ENCODE measurements at regions not wholly inside any gene's neighbourhood (a gene's known extent, or its start where the extent isn't known, plus 50 kb on each side); places are given as distances from the start of the nearest gene placed in this dataset.
"Not testable (repeated sequence)": the region's sequence is repeated elsewhere in the genome, so short reads cannot be mapped to it uniquely, and the experiment has no call there.

DNA sequence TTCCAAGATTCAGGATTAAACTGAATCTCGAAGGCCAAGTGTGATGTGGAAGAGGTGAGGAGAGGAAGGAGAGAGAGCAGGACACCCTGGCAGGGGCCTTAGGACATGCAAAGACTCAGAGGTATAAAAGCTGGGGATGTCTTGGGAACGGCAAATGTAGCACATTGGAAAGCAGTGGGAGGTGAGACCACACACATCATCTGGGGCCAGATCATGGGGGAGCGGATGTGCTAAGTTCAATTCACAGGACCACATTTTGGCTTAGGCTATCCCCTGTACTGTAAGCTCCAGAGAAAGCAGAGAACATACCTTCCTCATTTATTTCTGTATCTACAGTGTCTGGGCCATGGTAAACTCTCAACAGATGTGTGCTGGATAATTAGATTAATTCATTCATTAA, 59.5 kb upstream of the MBOAT1 start:
- H3K9ac ChIP-seq: no peak overlapping the region
- in situ Hi-C loops (cut with MboI): no loop called here
- no peaks in the 10 kb centered on the region for H3K36me3 ChIP-seq (ENCODE audit: low read depth)
- 0 to 3% methylated on average over 3 of the region's 3 CpGs for WGBS, 2 experiments (ENCODE audit: low coverage in 1 of 2, low lambda C conversion rate in 2 of 2, missing lambda C conversion rate in 2 of 2)
- TF ChIP-seq EZH2 (IDR thresholded peaks at IDR 0.05; ENCODE audit: insufficient read depth, poor library complexity, severe bottlenecking) (no peak), EZH2phosphoT487 (IDR thresholded peaks at IDR 0.05; ENCODE audit: insufficient read depth, low read depth) (no peak)
- no peaks in the 10 kb centered on the region for H4K20me1 ChIP-seq (ENCODE audit: insufficient read depth)
- no peak for DNase-seq
- no peaks in the 10 kb centered on the region for H3F3A ChIP-seq (ENCODE audit: insufficient read depth)
- H3K9me2 ChIP-seq (ENCODE audit: insufficient read depth): no peaks in the 10 kb centered on the region
- no peak overlapping the region for H3K4me2 ChIP-seq (ENCODE audit: unreplicated experiment)
- H3K4me3 ChIP-seq: no peak overlapping the region
- H3K27ac ChIP-seq: no peak overlapping the region
- H3K4me1 ChIP-seq (ENCODE audit: insufficient read depth): no peaks in the 10 kb centered on the region
- no peak overlapping the region for H2AFZ ChIP-seq
- H3K79me2 ChIP-seq (ENCODE audit: insufficient read depth): no peaks in the 10 kb centered on the region
- no peaks in the 10 kb centered on the region for H3K27me3 ChIP-seq (replicated peaks; ENCODE audit: insufficient read depth)
- no peaks in the 10 kb centered on the region for H3K9me3 ChIP-seq (ENCODE audit: low read depth)

DNA sequence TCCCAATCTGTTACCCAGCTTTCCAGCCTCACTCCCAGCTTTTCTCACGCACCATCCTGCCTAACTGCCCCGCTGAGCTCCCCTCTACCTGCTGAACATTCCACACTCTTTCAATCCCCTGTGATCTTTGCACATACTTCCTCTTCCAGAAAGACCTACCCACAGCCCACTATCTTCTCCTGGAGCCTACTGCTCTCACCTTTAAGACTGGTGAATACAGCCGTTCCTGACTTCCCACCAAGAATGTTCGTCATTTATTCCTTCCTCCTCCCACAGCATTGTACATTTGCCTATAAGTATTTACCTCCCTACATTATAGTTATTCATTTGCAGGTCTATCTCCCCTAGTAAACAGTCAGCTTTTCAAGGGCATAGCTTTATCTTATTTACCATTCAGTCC, 61.9 kb upstream of the MBOAT1 start:
- in situ Hi-C loops (cut with MboI): no loop called here
- no peaks in the 10 kb centered on the region for H3K9me3 ChIP-seq (ENCODE audit: low read depth)
- H3K4me2 ChIP-seq (ENCODE audit: unreplicated experiment): no peak overlapping the region
- no peaks in the 10 kb centered on the region for H3K79me2 ChIP-seq (ENCODE audit: insufficient read depth)
- no peaks in the 10 kb centered on the region for H3K9me2 ChIP-seq (ENCODE audit: insufficient read depth)
- no peak overlapping the region for H3K27ac ChIP-seq
- H3K36me3 ChIP-seq (ENCODE audit: low read depth): no peaks in the 10 kb centered on the region
- no peak overlapping the region for H3K9ac ChIP-seq
- H4K20me1 ChIP-seq (ENCODE audit: insufficient read depth): no peaks in the 10 kb centered on the region
- no peaks in the 10 kb centered on the region for H3F3A ChIP-seq (ENCODE audit: insufficient read depth)
- 61 to 65% methylated on average over 4 of the region's 4 CpGs for WGBS, 2 experiments (ENCODE audit: low coverage in 1 of 2, low lambda C conversion rate in 2 of 2, missing lambda C conversion rate in 2 of 2)
- no peak for TF ChIP-seq EZH2phosphoT487 (IDR thresholded peaks at IDR 0.05; ENCODE audit: insufficient read depth, low read depth)
- no peak for TF ChIP-seq EZH2 (IDR thresholded peaks at IDR 0.05; ENCODE audit: insufficient read depth, poor library complexity, severe bottlenecking)
- H3K27me3 ChIP-seq (replicated peaks; ENCODE audit: insufficient read depth): no peaks in the 10 kb centered on the region
- H3K4me3 ChIP-seq: no peak overlapping the region
- no peak overlapping the region for H2AFZ ChIP-seq
- no peaks in the 10 kb centered on the region for H3K4me1 ChIP-seq (ENCODE audit: insufficient read depth)
- DNase-seq: no peak

DNA sequence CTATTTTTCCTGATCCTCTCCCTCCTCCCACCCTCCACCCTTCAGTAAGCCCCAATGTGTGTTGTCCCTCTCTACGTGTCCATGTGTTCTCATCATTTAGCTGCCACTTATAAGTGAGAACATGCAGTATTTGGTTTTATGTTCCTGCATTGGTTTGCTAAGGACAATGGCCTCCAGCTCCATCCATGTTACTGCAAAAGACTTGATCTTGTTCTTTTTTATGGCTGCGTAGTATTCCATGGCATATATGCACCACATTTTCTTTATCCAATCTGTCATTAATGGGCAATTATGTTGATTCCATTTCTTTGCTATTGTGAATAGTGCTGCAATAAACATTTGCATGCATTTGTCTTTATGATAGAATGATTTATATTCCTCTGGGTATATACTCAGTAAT, 63.6 kb upstream of the MBOAT1 start:
- H2AFZ ChIP-seq; H3K4me2 ChIP-seq (ENCODE audit: unreplicated experiment); H3K27ac ChIP-seq; in situ Hi-C loops (cut with MboI); H4K20me1 ChIP-seq (ENCODE audit: insufficient read depth); H3K9me3 ChIP-seq (ENCODE audit: low read depth); DNase-seq; H3F3A ChIP-seq (ENCODE audit: insufficient read depth); H3K27me3 ChIP-seq (replicated peaks; ENCODE audit: insufficient read depth); H3K36me3 ChIP-seq (ENCODE audit: low read depth); H3K4me3 ChIP-seq; H3K9me2 ChIP-seq (ENCODE audit: insufficient read depth); H3K4me1 ChIP-seq (ENCODE audit: insufficient read depth); H3K79me2 ChIP-seq (ENCODE audit: insufficient read depth); H3K9ac ChIP-seq: not testable (repeated sequence)
- 78 to 79% methylated on average over 2 of the region's 2 CpGs for WGBS, 2 experiments (ENCODE audit: low coverage in 1 of 2, low lambda C conversion rate in 2 of 2, missing lambda C conversion rate in 2 of 2)

DNA sequence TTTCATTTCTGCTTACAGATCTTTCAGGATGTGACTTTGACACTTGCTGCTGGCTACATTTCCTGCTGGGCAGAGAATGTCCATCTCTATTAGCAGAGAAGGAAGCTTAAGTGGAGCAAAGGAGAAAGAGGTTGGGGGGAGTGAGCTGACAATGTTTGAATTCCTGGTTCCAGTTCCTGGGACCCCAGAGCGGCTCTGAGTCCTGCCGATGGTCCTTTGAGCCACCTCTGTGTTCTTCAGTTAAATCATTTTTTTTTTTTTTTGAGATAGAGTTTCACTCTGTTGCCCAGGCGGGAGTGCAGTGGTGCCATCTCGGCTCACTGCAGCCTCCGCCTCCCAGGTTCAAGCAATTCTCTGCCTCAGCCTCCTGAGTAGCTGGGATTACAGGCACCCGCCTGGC, 65.5 kb upstream of the MBOAT1 start:
- H3K4me3 ChIP-seq; H4K20me1 ChIP-seq (ENCODE audit: insufficient read depth); in situ Hi-C loops (cut with MboI); DNase-seq; H3F3A ChIP-seq (ENCODE audit: insufficient read depth); H2AFZ ChIP-seq; H3K9ac ChIP-seq; H3K36me3 ChIP-seq (ENCODE audit: low read depth); H3K27ac ChIP-seq; H3K79me2 ChIP-seq (ENCODE audit: insufficient read depth); H3K9me3 ChIP-seq (ENCODE audit: low read depth); H3K27me3 ChIP-seq (replicated peaks; ENCODE audit: insufficient read depth); H3K4me1 ChIP-seq (ENCODE audit: insufficient read depth); H3K4me2 ChIP-seq (ENCODE audit: unreplicated experiment); H3K9me2 ChIP-seq (ENCODE audit: insufficient read depth): not testable (repeated sequence)
- 77 to 84% methylated on average over 6 of the region's 6 CpGs for WGBS, 2 experiments (ENCODE audit: low coverage in 1 of 2, low lambda C conversion rate in 2 of 2, missing lambda C conversion rate in 2 of 2)

DNA sequence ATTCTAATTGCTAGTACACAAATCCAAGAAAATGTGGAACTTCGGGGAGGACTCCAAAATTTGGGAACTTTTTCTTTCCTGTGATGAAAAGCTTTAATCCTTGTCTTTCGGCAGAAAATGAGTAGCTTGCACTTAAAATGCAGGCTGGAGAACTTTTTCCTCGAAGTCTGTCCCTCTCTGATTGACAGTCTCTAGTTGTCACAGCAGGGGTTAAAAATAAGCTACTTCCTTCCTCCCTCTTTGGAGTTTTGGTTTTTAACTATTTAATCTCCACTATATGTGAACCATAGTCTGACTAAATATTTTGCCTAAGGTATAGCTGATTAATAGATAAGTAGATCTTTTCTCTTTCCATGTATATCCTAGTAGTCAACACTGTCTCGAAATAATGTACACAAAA, 66.8 kb upstream of the MBOAT1 start:
- DNase-seq: no peak
- Histone ChIP-seq H3K9me3 (ENCODE audit: low read depth) (no peaks in the 10 kb centered on the region), H4K20me1 (ENCODE audit: insufficient read depth) (no peaks in the 10 kb centered on the region), H3K27me3 (replicated peaks; ENCODE audit: insufficient read depth) (0 out of 2 replicates have a peak, but pooled peaks cover 3% of the 10 kb centered on the region), H2AFZ (no peak overlapping the region), H3K9me2 (ENCODE audit: insufficient read depth) (no peaks in the 10 kb centered on the region), H3K27ac (no peak overlapping the region), H3K9ac (no peak overlapping the region), H3K79me2 (ENCODE audit: insufficient read depth) (no peaks in the 10 kb centered on the region), H3F3A (ENCODE audit: insufficient read depth) (no peaks in the 10 kb centered on the region), H3K4me2 (ENCODE audit: unreplicated experiment) (no peak overlapping the region), H3K4me3 (no peak overlapping the region), H3K36me3 (ENCODE audit: low read depth) (no peaks in the 10 kb centered on the region), H3K4me1 (ENCODE audit: insufficient read depth) (no peaks in the 10 kb centered on the region)
- in situ Hi-C loops (cut with MboI): no loop called here
- TF ChIP-seq EZH2 (IDR thresholded peaks at IDR 0.05; ENCODE audit: insufficient read depth, poor library complexity, severe bottlenecking) (no peak), EZH2phosphoT487 (IDR thresholded peaks at IDR 0.05; ENCODE audit: insufficient read depth, low read depth) (no peak)
- 45 to 46% methylated on average over 4 of the region's 4 CpGs for WGBS, 2 experiments (ENCODE audit: low coverage in 1 of 2, low lambda C conversion rate in 2 of 2, missing lambda C conversion rate in 2 of 2)
